ENCODE measurements at regions not wholly inside any gene's neighbourhood (a gene's known extent, or its start where the extent isn't known, plus 50 kb on each side); places are given as distances from the start of the nearest gene placed in this dataset.
"Not testable (repeated sequence)": the region's sequence is repeated elsewhere in the genome, so short reads cannot be mapped to it uniquely, and the experiment has no call there.

GRCh38 chr13:34179927-34180326 lies 362.0 kb downstream of the RFC3 start:
- CTCF ChIA-PET, result no interaction called here
- H3K27ac ChIP-seq (ENCODE audit: low read depth in 1 of 2, low read length in 2 of 2), result no peak overlapping the region
- H3K27me3 ChIP-seq (ENCODE audit: control insufficient read depth in 1 of 2, insufficient read depth in 2 of 2, low read length in 2 of 2), result no peaks in the 10 kb centered on the region
- H3K27ac Mint-ChIP-seq, result no peak overlapping the region
- H3K9me3 Mint-ChIP-seq, result no peaks in the 10 kb centered on the region
- intact Hi-C loops (cut with DNase I, micrococcal nuclease), result no loop called here
- no peak overlapping the region for H3K4me3 Mint-ChIP-seq
- no peaks in the 10 kb centered on the region for H3K36me3 ChIP-seq (ENCODE audit: insufficient read depth, low read length)
- no peaks in the 10 kb centered on the region for H3K4me1 Mint-ChIP-seq (ENCODE audit: low read depth)
- H3K27me3 Mint-ChIP-seq, result no peaks in the 10 kb centered on the region
- no peak for ATAC-seq (ENCODE audit: poor library complexity)
- peaks cover 0 to 9% of the 10 kb centered on the region in 2 experiments for H3K9me3 ChIP-seq (ENCODE audit: control insufficient read depth in 1 of 2, insufficient read depth in 1 of 2, low read length in 2 of 2)
- POLR2A ChIA-PET, result no interaction called here
- H3K4me1 ChIP-seq (ENCODE audit: insufficient read depth, low read length), result no peaks in the 10 kb centered on the region
- no peak for TF ChIP-seq CTCF (IDR thresholded peaks at IDR 0.05)
- DNase-seq, result no peak
- no peak overlapping the region for H3K4me3 ChIP-seq (ENCODE audit: low read length)
- no peaks in the 10 kb centered on the region for H3K36me3 Mint-ChIP-seq (ENCODE audit: low read depth)

GRCh38 chr13:34181256-34181655 lies 363.3 kb downstream of the RFC3 start:
- H3K9me3 Mint-ChIP-seq; H3K4me1 Mint-ChIP-seq (ENCODE audit: low read depth); H3K36me3 ChIP-seq (ENCODE audit: insufficient read depth, low read length); POLR2A ChIA-PET; H3K27me3 Mint-ChIP-seq; H3K27ac Mint-ChIP-seq; H3K36me3 Mint-ChIP-seq (ENCODE audit: low read depth); H3K27me3 ChIP-seq (ENCODE audit: control insufficient read depth in 1 of 2, insufficient read depth in 2 of 2, low read length in 2 of 2); H3K4me1 ChIP-seq (ENCODE audit: insufficient read depth, low read length); intact Hi-C loops (cut with DNase I, micrococcal nuclease); H3K27ac ChIP-seq (ENCODE audit: low read depth in 1 of 2, low read length in 2 of 2); H3K9me3 ChIP-seq (ENCODE audit: control insufficient read depth in 1 of 2, insufficient read depth in 1 of 2, low read length in 2 of 2); DNase-seq; ATAC-seq (ENCODE audit: poor library complexity); H3K4me3 Mint-ChIP-seq; CTCF ChIA-PET; H3K4me3 ChIP-seq (ENCODE audit: low read length): not testable (repeated sequence)

- Mint-ChIP-seq H3K36me3 (ENCODE audit: low read depth) (no peaks in the 10 kb centered on the region), H3K4me3 (no peak overlapping the region), H3K4me1 (ENCODE audit: low read depth) (no peaks in the 10 kb centered on the region), H3K27me3 (no peaks in the 10 kb centered on the region), H3K27ac (no peak overlapping the region), H3K9me3 (peaks cover 9% of the 10 kb centered on the region)
- H3K27me3 ChIP-seq (ENCODE audit: control insufficient read depth in 1 of 2, insufficient read depth in 2 of 2, low read length in 2 of 2), result no peaks in the 10 kb centered on the region
- ChIA-PET POLR2A (no interaction called here), CTCF (interaction anchor here (0.9 kb wide), 1 partner anchor 13 kb away, joined by 5 read pairs; no protein-coding TSS in a partner anchor)
- no peaks in the 10 kb centered on the region for H3K4me1 ChIP-seq (ENCODE audit: insufficient read depth, low read length)
- H3K27ac ChIP-seq (ENCODE audit: low read depth in 1 of 2, low read length in 2 of 2), result no peak overlapping the region
- intact Hi-C loops (cut with DNase I, micrococcal nuclease), result no loop called here
- ATAC-seq (ENCODE audit: poor library complexity) (no peak), DNase-seq (no peak)
- no peaks in the 10 kb centered on the region for H3K36me3 ChIP-seq (ENCODE audit: insufficient read depth, low read length)
- no peaks in the 10 kb centered on the region for H3K9me3 ChIP-seq (ENCODE audit: control insufficient read depth in 1 of 2, insufficient read depth in 1 of 2, low read length in 2 of 2)
- no peak overlapping the region for H3K4me3 ChIP-seq (ENCODE audit: low read length)
- no peak for TF ChIP-seq CTCF (IDR thresholded peaks at IDR 0.05)
Observed at GRCh38 chr13:34189946-34190345, 372.0 kb downstream of the RFC3 start.

GRCh38 chr13:34201050-34201913 lies 383.3 kb downstream of the RFC3 start:
- intact Hi-C loops (cut with DNase I, micrococcal nuclease), result no loop called here
- peaks cover 0 to 5% of the 10 kb centered on the region in 2 experiments for H3K9me3 ChIP-seq (ENCODE audit: control insufficient read depth in 1 of 2, insufficient read depth in 1 of 2, low read length in 2 of 2)
- Mint-ChIP-seq H3K9me3 (peaks cover 2% of the 10 kb centered on the region), H3K4me3 (no peak overlapping the region), H3K4me1 (ENCODE audit: low read depth) (no peaks in the 10 kb centered on the region), H3K27me3 (no peaks in the 10 kb centered on the region), H3K36me3 (ENCODE audit: low read depth) (no peaks in the 10 kb centered on the region), H3K27ac (no peak overlapping the region)
- H3K27ac ChIP-seq (ENCODE audit: low read depth in 1 of 2, low read length in 2 of 2), result no peak overlapping the region
- CTCF ChIA-PET, result no interaction called here
- ATAC-seq (ENCODE audit: poor library complexity) (no peak), DNase-seq (no peak)
- no peak overlapping the region for H3K4me3 ChIP-seq (ENCODE audit: low read length)
- no peaks in the 10 kb centered on the region for H3K36me3 ChIP-seq (ENCODE audit: insufficient read depth, low read length)
- H3K27me3 ChIP-seq (ENCODE audit: control insufficient read depth in 1 of 2, insufficient read depth in 2 of 2, low read length in 2 of 2), result no peaks in the 10 kb centered on the region
- POLR2A ChIA-PET, result no interaction called here
- H3K4me1 ChIP-seq (ENCODE audit: insufficient read depth, low read length), result no peaks in the 10 kb centered on the region
- no peak for TF ChIP-seq CTCF (IDR thresholded peaks at IDR 0.05)
